Liver (tissue), 8 donors: ENCODE measurements at regions not wholly inside any gene's neighbourhood (a gene's known extent, or its start where the extent isn't known, plus 50 kb on each side); places are given as distances from the start of the nearest gene placed in this dataset.

Experiments used
- DNase-seq: peaks from one replicate; pipeline ENCODE4 v3.0.0-alpha.2; 2017; ENCODE audit warnings: low spot score
- H3K27ac ChIP-seq, 2 donors: one replicate each; pipeline ENCODE4 v1.7.0; 2013; ENCODE audit warnings: inconsistent platforms in 2 of 2, low read length in 2 of 2, control low read depth in 1 of 2, low read depth in 1 of 2, mild to moderate bottlenecking in 1 of 2
- H3K27me3 ChIP-seq, 4 donors: one replicate each; pipeline versions ENCODE4 v1.6.1 to v1.7.0; 2013; ENCODE audit warnings: low read length in 3 of 4, inconsistent platforms in 1 of 4, mild to moderate bottlenecking in 1 of 4, moderate library complexity in 1 of 4; ENCODE audit not compliant: control insufficient read depth in 4 of 4, insufficient read depth in 4 of 4
- H3K36me3 ChIP-seq, 4 donors: one replicate each; pipeline versions ENCODE4 v1.6.1 to v1.7.0; 2013; ENCODE audit warnings: low read length in 3 of 4, mild to moderate bottlenecking in 3 of 4, low read depth in 1 of 4, moderate library complexity in 1 of 4; ENCODE audit not compliant: control insufficient read depth in 4 of 4, insufficient read depth in 3 of 4
- H3K4me1 ChIP-seq, 4 donors: one replicate each; pipeline versions ENCODE4 v1.6.1 to v1.7.0; 2013; ENCODE audit warnings: low read length in 3 of 4, mild to moderate bottlenecking in 3 of 4, moderate library complexity in 1 of 4; ENCODE audit not compliant: control insufficient read depth in 4 of 4, insufficient read depth in 4 of 4
- H3K4me3 ChIP-seq, 3 donors: one replicate each; pipeline versions ENCODE4 v1.6.1 to v1.7.0; 2013; ENCODE audit warnings: low read length in 3 of 3, control low read depth in 1 of 3, low read depth in 1 of 3, mild to moderate bottlenecking in 1 of 3
- H3K9ac ChIP-seq, 2 donors: one replicate each; pipeline ENCODE4 v1.7.0; 2013; ENCODE audit warnings: low read length in 2 of 2, mild to moderate bottlenecking in 2 of 2, moderate library complexity in 2 of 2, control low read depth in 1 of 2, low read depth in 1 of 2
- H3K9me3 ChIP-seq, 4 donors: one replicate each; pipeline versions ENCODE4 v1.6.1 to v1.7.0; 2013; ENCODE audit warnings: low read length in 3 of 4; ENCODE audit not compliant: control insufficient read depth in 4 of 4
- CTCF ChIP-seq: fragments of 150-350 bp; IDR thresholded peaks from 2 replicates; pipeline ENCODE4 v1.5.1; 2017; ENCODE audit warnings: improper control_type of control experiment, low read depth, low read length; ENCODE audit not compliant: missing input control
- EGR1 ChIP-seq, 2 donors: IDR thresholded peaks; 2 replicates each; pipeline ENCODE4 v1.6.1; 2016 to 2018; ENCODE audit warnings: antibody characterized with exemption in 2 of 2, low read depth in 2 of 2
- FOXA1 ChIP-seq: IDR thresholded peaks from 2 replicates; pipeline ENCODE4 v1.6.1; 2016; ENCODE audit warnings: antibody characterized with exemption
- FOXA2 ChIP-seq: IDR thresholded peaks from 2 replicates; pipeline ENCODE4 v1.6.1; 2016; ENCODE audit warnings: antibody characterized with exemption
- GABPA ChIP-seq, 2 donors: IDR thresholded peaks in 1 of 2; conservative IDR thresholded peaks in 1 of 2; 2 replicates each; pipeline ENCODE4 v1.6.1; 2016; ENCODE audit warnings: antibody characterized with exemption in 2 of 2, mild to moderate bottlenecking in 1 of 2, moderate library complexity in 1 of 2
- HNF4A ChIP-seq, 2 donors: conservative IDR thresholded peaks; 2 replicates each; pipeline ENCODE4 v1.6.1; 2016; ENCODE audit warnings: antibody characterized with exemption in 2 of 2, mild to moderate bottlenecking in 2 of 2
- HNF4G ChIP-seq: IDR thresholded peaks from 2 replicates; pipeline ENCODE4 v1.6.1; 2016; ENCODE audit warnings: antibody characterized with exemption
- JUND ChIP-seq, 2 donors: IDR thresholded peaks; 2 replicates each; pipeline ENCODE4 v1.6.1; 2016; ENCODE audit warnings: antibody characterized with exemption in 2 of 2
- MAX ChIP-seq: IDR thresholded peaks from 2 replicates; pipeline ENCODE4 v1.6.1; 2016; ENCODE audit warnings: antibody characterized with exemption
- NR2F2 ChIP-seq: IDR thresholded peaks from 2 replicates; pipeline ENCODE4 v1.6.1; 2016; ENCODE audit warnings: antibody characterized with exemption
- RAD21 ChIP-seq, 2 donors: IDR thresholded peaks; 2 replicates each; pipeline ENCODE4 v1.6.1; 2016; ENCODE audit warnings: antibody characterized with exemption in 2 of 2, mild to moderate bottlenecking in 2 of 2
- RXRA ChIP-seq, 2 donors: IDR thresholded peaks; 2 replicates each; pipeline ENCODE4 v1.6.1; 2017 to 2018; ENCODE audit warnings: antibody characterized with exemption in 2 of 2, mild to moderate bottlenecking in 1 of 2
- SP1 ChIP-seq: IDR thresholded peaks from 2 replicates; pipeline ENCODE4 v1.6.1; 2018; ENCODE audit warnings: antibody characterized with exemption, mild to moderate bottlenecking
- TAF1 ChIP-seq: conservative IDR thresholded peaks from 2 replicates; pipeline ENCODE4 v1.6.1; 2016; ENCODE audit warnings: antibody characterized with exemption, mild to moderate bottlenecking
- YY1 ChIP-seq: IDR thresholded peaks from 2 replicates; pipeline ENCODE4 v1.6.1; 2016; ENCODE audit warnings: antibody characterized with exemption, mild to moderate bottlenecking
- WGBS: extraction: QIAGEN DNeasy Blood & Tissue Kit; methylation state at CpG from one replicate; pipeline ENCODE4 v1.1.7; 2013; 5-methylcytosine and 5-hydroxymethylcytosine counted together
- TF ChIP-seq, protein P1 (sequence below): IDR thresholded peaks from 2 replicates; pipeline ENCODE4 v1.6.1; 2016; ENCODE audit warnings: antibody characterized with exemption
- TF ChIP-seq, protein P2 (sequence below): IDR thresholded peaks from 2 replicates; pipeline ENCODE4 v1.6.1; 2016; ENCODE audit warnings: antibody characterized with exemption, mild to moderate bottlenecking
- TF ChIP-seq, protein P3 (sequence below): IDR thresholded peaks from 2 replicates; pipeline ENCODE4 v1.6.1; 2016; ENCODE audit warnings: antibody characterized with exemption
- donor health status: healthy.
- donor health status: healthy.
- donor health status: healthy.
- donor health status: healthy.
- donor health status: healthy.

GRCh38 chr2:190794377-190794776 is 86.2 kb upstream of the GLS start:
- peaks cover 0 to 2% (median 0%) of the 10 kb centered on the region in 4 donors for H3K27me3 ChIP-seq
- no peak overlapping the region for H3K9ac ChIP-seq
- TF ChIP-seq FOXA1 (no peak), CTCF (no peak), GABPA (IDR thresholded peaks at IDR 0.05 in 1 of 2, conservative IDR thresholded peaks at IDR 0.05 in 1 of 2) (no peak), JUND (IDR thresholded peaks at IDR 0.05) (no peak), YY1 (no peak), EGR1 (IDR thresholded peaks at IDR 0.05; ENCODE audit: low read depth in 2 of 2) (no peak), HNF4A (conservative IDR thresholded peaks at IDR 0.05) (no peak), MAX (no peak), HNF4G (no peak), RAD21 (IDR thresholded peaks at IDR 0.05) (no peak), TAF1 (no peak), SP1 (no peak), FOXA2 (no peak), RXRA (IDR thresholded peaks at IDR 0.05) (no peak), NR2F2 (no peak)
- TF ChIP-seq, protein P1, sequence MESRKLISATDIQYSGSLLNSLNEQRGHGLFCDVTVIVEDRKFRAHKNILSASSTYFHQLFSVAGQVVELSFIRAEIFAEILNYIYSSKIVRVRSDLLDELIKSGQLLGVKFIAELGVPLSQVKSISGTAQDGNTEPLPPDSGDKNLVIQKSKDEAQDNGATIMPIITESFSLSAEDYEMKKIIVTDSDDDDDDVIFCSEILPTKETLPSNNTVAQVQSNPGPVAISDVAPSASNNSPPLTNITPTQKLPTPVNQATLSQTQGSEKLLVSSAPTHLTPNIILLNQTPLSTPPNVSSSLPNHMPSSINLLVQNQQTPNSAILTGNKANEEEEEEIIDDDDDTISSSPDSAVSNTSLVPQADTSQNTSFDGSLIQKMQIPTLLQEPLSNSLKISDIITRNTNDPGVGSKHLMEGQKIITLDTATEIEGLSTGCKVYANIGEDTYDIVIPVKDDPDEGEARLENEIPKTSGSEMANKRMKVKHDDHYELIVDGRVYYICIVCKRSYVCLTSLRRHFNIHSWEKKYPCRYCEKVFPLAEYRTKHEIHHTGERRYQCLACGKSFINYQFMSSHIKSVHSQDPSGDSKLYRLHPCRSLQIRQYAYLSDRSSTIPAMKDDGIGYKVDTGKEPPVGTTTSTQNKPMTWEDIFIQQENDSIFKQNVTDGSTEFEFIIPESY, result no peak
- TF ChIP-seq, protein P2, sequence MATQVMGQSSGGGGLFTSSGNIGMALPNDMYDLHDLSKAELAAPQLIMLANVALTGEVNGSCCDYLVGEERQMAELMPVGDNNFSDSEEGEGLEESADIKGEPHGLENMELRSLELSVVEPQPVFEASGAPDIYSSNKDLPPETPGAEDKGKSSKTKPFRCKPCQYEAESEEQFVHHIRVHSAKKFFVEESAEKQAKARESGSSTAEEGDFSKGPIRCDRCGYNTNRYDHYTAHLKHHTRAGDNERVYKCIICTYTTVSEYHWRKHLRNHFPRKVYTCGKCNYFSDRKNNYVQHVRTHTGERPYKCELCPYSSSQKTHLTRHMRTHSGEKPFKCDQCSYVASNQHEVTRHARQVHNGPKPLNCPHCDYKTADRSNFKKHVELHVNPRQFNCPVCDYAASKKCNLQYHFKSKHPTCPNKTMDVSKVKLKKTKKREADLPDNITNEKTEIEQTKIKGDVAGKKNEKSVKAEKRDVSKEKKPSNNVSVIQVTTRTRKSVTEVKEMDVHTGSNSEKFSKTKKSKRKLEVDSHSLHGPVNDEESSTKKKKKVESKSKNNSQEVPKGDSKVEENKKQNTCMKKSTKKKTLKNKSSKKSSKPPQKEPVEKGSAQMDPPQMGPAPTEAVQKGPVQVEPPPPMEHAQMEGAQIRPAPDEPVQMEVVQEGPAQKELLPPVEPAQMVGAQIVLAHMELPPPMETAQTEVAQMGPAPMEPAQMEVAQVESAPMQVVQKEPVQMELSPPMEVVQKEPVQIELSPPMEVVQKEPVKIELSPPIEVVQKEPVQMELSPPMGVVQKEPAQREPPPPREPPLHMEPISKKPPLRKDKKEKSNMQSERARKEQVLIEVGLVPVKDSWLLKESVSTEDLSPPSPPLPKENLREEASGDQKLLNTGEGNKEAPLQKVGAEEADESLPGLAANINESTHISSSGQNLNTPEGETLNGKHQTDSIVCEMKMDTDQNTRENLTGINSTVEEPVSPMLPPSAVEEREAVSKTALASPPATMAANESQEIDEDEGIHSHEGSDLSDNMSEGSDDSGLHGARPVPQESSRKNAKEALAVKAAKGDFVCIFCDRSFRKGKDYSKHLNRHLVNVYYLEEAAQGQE, result no peak
- TF ChIP-seq, protein P3, sequence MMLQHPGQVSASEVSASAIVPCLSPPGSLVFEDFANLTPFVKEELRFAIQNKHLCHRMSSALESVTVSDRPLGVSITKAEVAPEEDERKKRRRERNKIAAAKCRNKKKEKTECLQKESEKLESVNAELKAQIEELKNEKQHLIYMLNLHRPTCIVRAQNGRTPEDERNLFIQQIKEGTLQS, result no peak
- H3K27ac ChIP-seq, result no peak overlapping the region
- no peak for DNase-seq
- WGBS, result 92% methylated on average over 6 of the region's 6 CpGs
- H3K9me3 ChIP-seq, result no peaks in the 10 kb centered on the region
- no peak overlapping the region for H3K4me3 ChIP-seq
- H3K36me3 ChIP-seq, result no peaks in the 10 kb centered on the region
- H3K4me1 ChIP-seq, result no peaks in the 10 kb centered on the region
